ENCODE measurements at regions not wholly inside any gene's neighbourhood (a gene's known extent, or its start where the extent isn't known, plus 50 kb on each side); places are given as distances from the start of the nearest gene placed in this dataset.

DNA sequence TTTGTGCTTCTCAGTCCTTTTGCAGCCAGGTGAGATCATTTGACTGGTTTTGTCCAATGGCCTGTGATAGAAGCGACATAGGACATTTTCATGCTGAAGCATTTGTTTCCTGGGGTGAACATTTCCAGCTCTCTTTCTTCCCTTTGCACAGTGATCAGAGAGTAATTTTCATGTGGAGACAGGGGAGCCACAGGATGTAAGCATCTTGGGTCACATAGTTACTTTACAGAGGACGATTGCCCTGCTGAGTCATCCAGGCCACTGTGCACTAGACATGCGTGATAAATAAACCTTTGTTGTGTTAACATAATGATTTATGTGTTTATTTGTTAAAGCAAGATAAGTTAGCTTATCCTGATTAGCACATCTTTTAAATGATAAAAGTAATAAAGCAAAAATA is 263.5 kb upstream of the CCDC179 start:
- Histone ChIP-seq H3K4me2 (ENCODE audit: extremely low read depth, insufficient read depth, low read length) (no peak overlapping the region), H3K9ac (ENCODE audit: insufficient read depth, low read length) (no peak overlapping the region), H3K9me3 (ENCODE audit: control insufficient read depth, insufficient read depth, low read depth, low read length) (no peaks in the 10 kb centered on the region), H4K20me1 (ENCODE audit: control insufficient read depth, extremely low read depth, insufficient read depth, low read length) (no peaks in the 10 kb centered on the region), H3K27ac (ENCODE audit: insufficient read depth, low read length) (no peak overlapping the region), H2AFZ (ENCODE audit: low read length) (no peak overlapping the region), H3K4me1 (ENCODE audit: control insufficient read depth, extremely low read depth, insufficient read depth, low read length) (no peaks in the 10 kb centered on the region), H3K4me3 (replicated peaks in 1 of 4; ENCODE audit: control extremely low read depth in 1 of 4, insufficient read depth in 1 of 4, low read depth in 3 of 4, low read length in 4 of 4) (no peak overlapping the region), H3K27me3 (ENCODE audit: control insufficient read depth, insufficient read depth, low read length) (no peaks in the 10 kb centered on the region), H3K36me3 (ENCODE audit: control insufficient read depth, insufficient read depth, low read length) (no peaks in the 10 kb centered on the region), H3K79me2 (ENCODE audit: control insufficient read depth, insufficient read depth, low read length) (no peaks in the 10 kb centered on the region)
- TF ChIP-seq, protein P1, sequence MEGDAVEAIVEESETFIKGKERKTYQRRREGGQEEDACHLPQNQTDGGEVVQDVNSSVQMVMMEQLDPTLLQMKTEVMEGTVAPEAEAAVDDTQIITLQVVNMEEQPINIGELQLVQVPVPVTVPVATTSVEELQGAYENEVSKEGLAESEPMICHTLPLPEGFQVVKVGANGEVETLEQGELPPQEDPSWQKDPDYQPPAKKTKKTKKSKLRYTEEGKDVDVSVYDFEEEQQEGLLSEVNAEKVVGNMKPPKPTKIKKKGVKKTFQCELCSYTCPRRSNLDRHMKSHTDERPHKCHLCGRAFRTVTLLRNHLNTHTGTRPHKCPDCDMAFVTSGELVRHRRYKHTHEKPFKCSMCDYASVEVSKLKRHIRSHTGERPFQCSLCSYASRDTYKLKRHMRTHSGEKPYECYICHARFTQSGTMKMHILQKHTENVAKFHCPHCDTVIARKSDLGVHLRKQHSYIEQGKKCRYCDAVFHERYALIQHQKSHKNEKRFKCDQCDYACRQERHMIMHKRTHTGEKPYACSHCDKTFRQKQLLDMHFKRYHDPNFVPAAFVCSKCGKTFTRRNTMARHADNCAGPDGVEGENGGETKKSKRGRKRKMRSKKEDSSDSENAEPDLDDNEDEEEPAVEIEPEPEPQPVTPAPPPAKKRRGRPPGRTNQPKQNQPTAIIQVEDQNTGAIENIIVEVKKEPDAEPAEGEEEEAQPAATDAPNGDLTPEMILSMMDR (conservative IDR thresholded peaks at IDR 0.05 in 1 of 2, IDR thresholded peaks at IDR 0.05 in 1 of 2; ENCODE audit: low read depth in 1 of 2, low read length in 2 of 2): no peak
- TF ChIP-seq EZH2 (IDR thresholded peaks at IDR 0.05; ENCODE audit: low read length, missing control alignments): no peak
- peak; percentile 36 to 65 for DNase-seq (ENCODE audit: low read depth in 2 of 2)

DNA sequence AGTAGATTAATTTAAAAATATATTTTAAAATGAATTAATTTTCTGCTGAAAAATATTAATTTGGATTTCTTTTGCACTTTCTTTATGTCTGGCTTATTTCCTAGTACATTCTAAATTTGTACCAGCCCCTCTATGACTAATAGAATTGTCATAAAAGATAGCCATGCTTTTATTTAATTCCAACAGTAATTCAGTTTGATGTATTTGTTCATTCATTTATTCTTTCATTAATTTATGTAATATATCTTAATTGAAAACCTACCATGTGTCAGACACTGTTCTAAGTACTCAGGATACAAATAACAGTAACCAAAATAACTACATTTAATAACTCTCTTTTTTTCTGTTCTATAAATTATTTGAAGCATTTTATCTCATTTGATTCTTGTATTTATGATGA is 264.0 kb upstream of the CCDC179 start:
- no peaks in the 10 kb centered on the region for H3K36me3 ChIP-seq (ENCODE audit: control insufficient read depth, insufficient read depth, low read length)
- no peak overlapping the region for H2AFZ ChIP-seq (ENCODE audit: low read length)
- no peaks in the 10 kb centered on the region for H4K20me1 ChIP-seq (ENCODE audit: control insufficient read depth, extremely low read depth, insufficient read depth, low read length)
- no peak overlapping the region for H3K27ac ChIP-seq (ENCODE audit: insufficient read depth, low read length)
- H3K9ac ChIP-seq (ENCODE audit: insufficient read depth, low read length): no peak overlapping the region
- H3K27me3 ChIP-seq (ENCODE audit: control insufficient read depth, insufficient read depth, low read length): no peaks in the 10 kb centered on the region
- H3K4me3 ChIP-seq (replicated peaks in 1 of 4; ENCODE audit: control extremely low read depth in 1 of 4, insufficient read depth in 1 of 4, low read depth in 3 of 4, low read length in 4 of 4): no peak overlapping the region
- no peak for TF ChIP-seq EZH2 (IDR thresholded peaks at IDR 0.05; ENCODE audit: low read length, missing control alignments)
- TF ChIP-seq, protein P1 (conservative IDR thresholded peaks at IDR 0.05 in 1 of 2, IDR thresholded peaks at IDR 0.05 in 1 of 2; ENCODE audit: low read depth in 1 of 2, low read length in 2 of 2): no peak
- no peak overlapping the region for H3K4me2 ChIP-seq (ENCODE audit: extremely low read depth, insufficient read depth, low read length)
- no peaks in the 10 kb centered on the region for H3K79me2 ChIP-seq (ENCODE audit: control insufficient read depth, insufficient read depth, low read length)
- H3K9me3 ChIP-seq (ENCODE audit: control insufficient read depth, insufficient read depth, low read depth, low read length): no peaks in the 10 kb centered on the region
- peak in 1 of 2 donors; percentile 21 for DNase-seq (ENCODE audit: low read depth in 2 of 2)
- H3K4me1 ChIP-seq (ENCODE audit: control insufficient read depth, extremely low read depth, insufficient read depth, low read length): no peaks in the 10 kb centered on the region

DNA sequence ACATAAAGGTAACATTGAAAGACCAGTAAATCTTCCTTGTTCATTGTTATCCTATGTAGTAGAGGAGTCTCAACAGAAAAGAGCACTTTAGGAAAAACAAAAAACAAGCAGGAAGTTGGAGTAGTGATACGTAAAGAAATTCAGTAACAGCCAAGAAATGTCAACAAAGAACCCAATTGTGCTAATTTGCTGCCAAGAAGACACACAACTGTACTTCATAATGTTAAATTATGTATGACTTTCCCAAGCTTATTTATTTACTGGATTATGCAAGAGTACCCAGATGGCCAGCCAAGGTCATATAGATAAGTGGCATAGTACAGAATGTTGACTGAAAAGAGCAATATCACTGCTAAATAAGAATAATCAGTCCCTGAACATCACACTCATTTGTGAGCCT is 264.7 kb upstream of the CCDC179 start:
- peak; percentile 11 to 40 for DNase-seq (ENCODE audit: low read depth in 2 of 2)
- no peak overlapping the region for H3K4me3 ChIP-seq (replicated peaks in 1 of 4; ENCODE audit: control extremely low read depth in 1 of 4, insufficient read depth in 1 of 4, low read depth in 3 of 4, low read length in 4 of 4)
- TF ChIP-seq EZH2 (IDR thresholded peaks at IDR 0.05; ENCODE audit: low read length, missing control alignments): no peak
- TF ChIP-seq, protein P1 (conservative IDR thresholded peaks at IDR 0.05 in 1 of 2, IDR thresholded peaks at IDR 0.05 in 1 of 2; ENCODE audit: low read depth in 1 of 2, low read length in 2 of 2): no peak

More for the DNA sequence above, 264.7 kb upstream of the CCDC179 start:
- no peak overlapping the region for H2AFZ ChIP-seq (ENCODE audit: low read length)
- H3K27ac ChIP-seq (ENCODE audit: insufficient read depth, low read length): no peak overlapping the region
- no peaks in the 10 kb centered on the region for H3K27me3 ChIP-seq (ENCODE audit: control insufficient read depth, insufficient read depth, low read length)
- no peaks in the 10 kb centered on the region for H3K79me2 ChIP-seq (ENCODE audit: control insufficient read depth, insufficient read depth, low read length)
- no peaks in the 10 kb centered on the region for H4K20me1 ChIP-seq (ENCODE audit: control insufficient read depth, extremely low read depth, insufficient read depth, low read length)
- no peaks in the 10 kb centered on the region for H3K9me3 ChIP-seq (ENCODE audit: control insufficient read depth, insufficient read depth, low read depth, low read length)
- no peaks in the 10 kb centered on the region for H3K4me1 ChIP-seq (ENCODE audit: control insufficient read depth, extremely low read depth, insufficient read depth, low read length)
- H3K4me2 ChIP-seq (ENCODE audit: extremely low read depth, insufficient read depth, low read length): no peak overlapping the region
- H3K9ac ChIP-seq (ENCODE audit: insufficient read depth, low read length): no peak overlapping the region
- H3K36me3 ChIP-seq (ENCODE audit: control insufficient read depth, insufficient read depth, low read length): no peaks in the 10 kb centered on the region
